HCT116 (cell line): ENCODE measurements at regions not wholly inside any gene's neighbourhood (a gene's known extent, or its start where the extent isn't known, plus 50 kb on each side); places are given as distances from the start of the nearest gene placed in this dataset.

Source experiments
- ATAC-seq: fragments of 200-7000 bp; cut with Tn5 transposase; 2 replicates; pipeline ENCODE4 v1.9.1; 2020; ENCODE audit warnings: mild to moderate bottlenecking, moderate library complexity
- BruUV-seq: library from RNA; stranded (reverse); fragments of 400-500 nt; replicated peaks from 2 replicates; lab custom pipeline; 2021; lab: Mats Ljungman, UMichigan
- CTCF ChIA-PET: fragments of 300-600 bp; sonication (Branson Sonifier 250); formaldehyde crosslinking; loops from one replicate; lab custom pipeline; 2021; ENCODE audit warnings: antibody characterized with exemption; lab: Charles Lee
- POLR2A ChIA-PET: fragments of 300-600, 350-600 bp; sonication (Branson Sonifier 250); formaldehyde crosslinking; loops from one replicate; lab custom pipeline; 2021; ENCODE audit warnings: antibody characterized with exemption; lab: Charles Lee
- RAD21 ChIA-PET, 2 experiments: fragments of 300-600 bp; sonication (Branson Sonifier 250); formaldehyde crosslinking; loops; one replicate each; lab custom pipeline; 2023; ENCODE audit warnings: low total read pairs in 2 of 2; ENCODE audit not compliant: uncharacterized antibody in 2 of 2, unreplicated experiment in 2 of 2, low non-redundant PET in 1 of 2; lab: Charles Lee
- DNase-seq: peaks from one replicate; pipeline ENCODE4 v3.0.0-alpha.2; 2010; ENCODE audit warnings: low read depth, low spot score
- H2AFZ ChIP-seq: fragments of 200-600 bp; shearing (Covaris generic), sonication (generic); 2 replicates; pipeline ENCODE4 v1.6.1; 2017; ENCODE audit warnings: low read depth, mixed run types, mixed read lengths, antibody characterized with exemption, low read length; ENCODE audit not compliant: poor library complexity, severe bottlenecking
- H3K27ac ChIP-seq: 2 replicates; pipeline ENCODE4 v1.5.1; 2012; ENCODE audit warnings: low read depth, low read length
- H3K27me3 ChIP-seq: fragments of 200-600 bp; sonication (generic); 2 replicates; pipeline ENCODE4 v1.6.1; 2016; ENCODE audit warnings: mixed run types, low read length, mixed read lengths; ENCODE audit not compliant: insufficient read depth
- H3K36me3 ChIP-seq, 2 experiments: fragments of 200-500 bp in 1 of 2; fragments of 200-600 bp in 1 of 2; sonication (Bioruptor generic) in 1 of 2; sonication (generic) in 1 of 2; 2 replicates each; pipeline versions ENCODE4 v1.5.1 to v1.6.1; 2014 to 2016; ENCODE audit warnings: low read length in 2 of 2, inconsistent platforms in 1 of 2, mixed read lengths in 1 of 2, mixed run types in 1 of 2; ENCODE audit not compliant: insufficient read depth in 2 of 2, control insufficient read depth in 1 of 2
- H3K4me1 ChIP-seq, 2 experiments: fragments of 200-600 bp in 1 of 2; sonication (generic) in 1 of 2; 2 replicates each; pipeline versions ENCODE4 v1.5.1 to v1.6.1; 2012 to 2017; ENCODE audit warnings: low read length in 2 of 2, inconsistent platforms in 1 of 2, mild to moderate bottlenecking in 1 of 2, mixed read lengths in 1 of 2, mixed run types in 1 of 2, moderate library complexity in 1 of 2; ENCODE audit not compliant: insufficient read depth in 2 of 2, control insufficient read depth in 1 of 2
- H3K4me2 ChIP-seq: fragments of 200-600 bp; sonication (generic); 2 replicates; pipeline ENCODE4 v1.6.1; 2017; ENCODE audit warnings: mixed run types, low read length, mixed read lengths
- H3K4me3 ChIP-seq, 2 experiments: fragments of 200-600 bp in 1 of 2; sonication (generic) in 1 of 2; replicated peaks in 1 of 2; 2 replicates each; pipeline ENCODE4 v1.5.1; 2011 to 2016; ENCODE audit warnings: low read length in 2 of 2, control low read depth in 1 of 2, low read depth in 1 of 2, mild to moderate bottlenecking in 1 of 2, mixed read lengths in 1 of 2, mixed run types in 1 of 2
- H3K79me2 ChIP-seq: fragments of 200-600 bp; sonication (generic); 2 replicates; pipeline ENCODE4 v1.6.1; 2017; ENCODE audit warnings: mild to moderate bottlenecking, mixed run types, low read length, moderate library complexity, mixed read lengths; ENCODE audit not compliant: insufficient read depth
- H3K9ac ChIP-seq: fragments of 200-600 bp; sonication (generic); 2 replicates; pipeline ENCODE4 v1.6.1; 2016; ENCODE audit warnings: low read length, mixed read lengths
- H3K9me2 ChIP-seq: fragments of 200-600 bp; sonication (generic), shearing (Covaris generic); 2 replicates; pipeline ENCODE4 v1.6.1; 2017; ENCODE audit warnings: mixed run types, mild to moderate bottlenecking, moderate library complexity; ENCODE audit not compliant: insufficient read depth
- H3K9me3 ChIP-seq, 2 experiments: fragments of 200-500 bp in 1 of 2; fragments of 200-600 bp in 1 of 2; sonication (Bioruptor generic) in 1 of 2; sonication (generic) in 1 of 2; 2 replicates each; pipeline ENCODE4 v1.6.1; 2014 to 2017; ENCODE audit warnings: low read length in 2 of 2, mixed read lengths in 2 of 2, inconsistent platforms in 1 of 2, low read depth in 1 of 2, mild to moderate bottlenecking in 1 of 2, mixed run types in 1 of 2, moderate library complexity in 1 of 2; ENCODE audit not compliant: control insufficient read depth in 1 of 2, insufficient read depth in 1 of 2
- H4K20me1 ChIP-seq: fragments of 200-600 bp; sonication (generic), shearing (Covaris generic); 2 replicates; pipeline ENCODE4 v1.6.1; 2017; ENCODE audit warnings: mixed run types, mild to moderate bottlenecking, moderate library complexity; ENCODE audit not compliant: insufficient read depth
- CTCF ChIP-seq, 3 experiments: fragments of 200-600 bp in 1 of 3; sonication (generic) in 1 of 3; IDR thresholded peaks in 2 of 3; conservative IDR thresholded peaks in 1 of 3; 2 replicates each; pipeline ENCODE4 v1.5.1; 2012 to 2017; ENCODE audit warnings: low read depth in 2 of 3, low read length in 2 of 3, antibody characterized with exemption in 1 of 3, borderline replicate concordance in 1 of 3, control low read depth in 1 of 3, mild to moderate bottlenecking in 1 of 3, mixed read lengths in 1 of 3, mixed run types in 1 of 3, moderate library complexity in 1 of 3; ENCODE audit not compliant: insufficient read depth in 1 of 3
- EZH2phosphoT487 ChIP-seq: fragments of 200-600 bp; IDR thresholded peaks from 2 replicates; pipeline ENCODE4 v1.6.1; 2018; ENCODE audit warnings: antibody characterized with exemption, borderline replicate concordance
- REST ChIP-seq: IDR thresholded peaks from 2 replicates; pipeline ENCODE4 v1.6.1; 2012; ENCODE audit warnings: low read depth
- SIN3A ChIP-seq: IDR thresholded peaks from 2 replicates; pipeline ENCODE4 v1.6.1; 2012; ENCODE audit warnings: low read depth
- SP1 ChIP-seq: IDR thresholded peaks from 2 replicates; pipeline ENCODE4 v1.6.1; 2012; ENCODE audit warnings: low read depth
- SRF ChIP-seq: IDR thresholded peaks from 2 replicates; pipeline ENCODE4 v1.6.1; 2012; ENCODE audit warnings: low read depth
- intact Hi-C: fragments of 100-400 bp; cut with micrococcal nuclease; formaldehyde crosslinking; loops from 2 replicates; pipeline ENCODE4 v1.10.0; 2022

GRCh38 chr9:99312736-99313135, 90.7 kb downstream of the SEC61B start:
- ChIA-PET CTCF (interaction anchor here (1.4 kb wide), 1 partner anchor 698 kb away, joined by 3 read pairs; no protein-coding TSS in a partner anchor), POLR2A (interaction anchor here (0.6 kb wide), 1 partner anchor 485 kb away, joined by 3 read pairs; no protein-coding TSS in a partner anchor)
- Histone ChIP-seq H3K4me3 (no peak overlapping the region), H3K36me3 (no peaks in the 10 kb centered on the region), H3K27ac (no peak overlapping the region), H3K4me1 (peaks cover 0 to 1% of the 10 kb centered on the region in 2 experiments; a peak in 1 of 4 replicates), H3K9me2 (no peaks in the 10 kb centered on the region), H3K79me2 (no peaks in the 10 kb centered on the region), H2AFZ (no peak overlapping the region), H3K9me3 (no peaks in the 10 kb centered on the region), H3K9ac (no peak overlapping the region), H3K4me2 (no peak overlapping the region)
- no peak for DNase-seq
- no peak for TF ChIP-seq EZH2phosphoT487
- TF ChIP-seq, all 23 proteins: peak for 0
- BruUV-seq: no TSS peak
- no peak for ATAC-seq
- peaks cover 5% of the 10 kb centered on the region; the same call in 1 of the 2 replicates for H3K27me3 ChIP-seq
- RAD21 ChIA-PET: no interaction called here
- H4K20me1 ChIP-seq: no peaks in the 10 kb centered on the region
- intact Hi-C loops: no loop called here

DNA sequence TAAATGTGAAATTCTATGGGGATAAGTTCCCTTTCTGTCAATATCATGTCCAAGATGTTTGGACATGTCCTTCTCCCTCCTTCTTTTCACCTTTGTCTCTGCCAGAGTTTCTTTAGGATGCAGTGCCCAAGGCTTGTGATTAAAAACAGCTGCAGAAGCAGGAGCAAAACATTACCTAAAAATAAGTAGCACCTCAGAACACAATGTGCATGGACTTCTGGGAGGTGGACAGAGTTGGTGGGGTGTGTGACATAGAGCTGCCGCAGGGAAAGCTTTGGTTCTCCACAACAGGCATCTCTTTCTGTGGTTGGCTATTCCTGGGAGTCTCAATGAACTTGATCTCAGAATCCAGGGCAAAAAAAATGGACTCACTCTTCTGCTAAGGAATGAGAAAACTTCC, 97.0 kb downstream of the SEC61B start:
- no peaks in the 10 kb centered on the region for H3K36me3 ChIP-seq
- DNase-seq: no peak
- no peak overlapping the region for H3K27ac ChIP-seq
- RAD21 ChIA-PET: no interaction called here
- peaks cover 19% of the 10 kb centered on the region; the same call in 1 of the 2 replicates for H3K27me3 ChIP-seq
- no peak overlapping the region for H2AFZ ChIP-seq
- H3K4me1 ChIP-seq: no peaks in the 10 kb centered on the region
- intact Hi-C loops: no loop called here
- no peaks in the 10 kb centered on the region for H3K79me2 ChIP-seq
- no peak overlapping the region for H3K4me3 ChIP-seq
- TF ChIP-seq SP1: no peak
- TF ChIP-seq, all 23 proteins: peak for 0
- no peaks in the 10 kb centered on the region for H4K20me1 ChIP-seq
- CTCF ChIA-PET: no interaction called here
- POLR2A ChIA-PET: no interaction called here
- no peaks in the 10 kb centered on the region for H3K9me3 ChIP-seq
- H3K9ac ChIP-seq: no peak overlapping the region
- no TSS peak for BruUV-seq
- no peak overlapping the region for H3K4me2 ChIP-seq
- no peak for ATAC-seq
- H3K9me2 ChIP-seq: no peaks in the 10 kb centered on the region

DNA sequence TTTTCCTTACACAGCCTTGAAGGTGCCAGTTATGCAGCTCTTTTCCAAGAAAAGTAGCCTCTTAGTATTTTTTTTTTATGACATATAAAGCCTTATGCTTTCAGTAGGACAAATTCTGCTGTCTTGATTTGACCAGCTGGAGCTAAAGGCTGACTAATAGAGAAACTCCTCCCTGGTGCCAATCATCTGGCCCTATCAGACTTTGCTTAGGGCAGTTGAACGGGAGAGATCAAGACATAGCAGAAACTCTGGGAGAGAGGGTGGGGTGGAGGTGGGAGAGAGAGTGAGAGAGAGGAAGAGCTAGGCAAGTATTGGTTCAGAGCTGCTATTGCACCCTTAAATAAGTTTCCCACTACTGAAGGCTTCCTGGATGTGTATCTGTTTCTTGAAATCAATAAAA, 100.2 kb downstream of the SEC61B start:
- Histone ChIP-seq H3K79me2 (no peaks in the 10 kb centered on the region), H3K4me3 (no peak overlapping the region), H3K9me3 (no peaks in the 10 kb centered on the region), H4K20me1 (no peaks in the 10 kb centered on the region), H3K36me3 (no peaks in the 10 kb centered on the region), H3K4me1 (no peaks in the 10 kb centered on the region), H3K9ac (no peak overlapping the region), H3K4me2 (no peak overlapping the region), H2AFZ (no peak overlapping the region), H3K27ac (no peak overlapping the region), H3K27me3 (peaks cover 18% of the 10 kb centered on the region; the same call in 1 of the 2 replicates), H3K9me2 (no peaks in the 10 kb centered on the region)
- ATAC-seq (no peak), DNase-seq (no peak)
- RAD21 ChIA-PET: no interaction called here
- POLR2A ChIA-PET: no interaction called here
- CTCF ChIA-PET: interaction anchor here (0.6 kb wide), 1 partner anchor 1183 kb away, joined by 4 read pairs; no protein-coding TSS in a partner anchor
- no TSS peak for BruUV-seq
- intact Hi-C loops: no loop called here
- TF ChIP-seq REST (no peak), SIN3A (no peak), SRF (no peak), CTCF (IDR thresholded peaks at IDR 0.05 in 2 of 3, conservative IDR thresholded peaks at IDR 0.05 in 1 of 3; ENCODE audit: borderline replicate concordance in 1 of 3, insufficient read depth in 1 of 3, low read depth in 2 of 3, low read length in 2 of 3) (no peak), EZH2phosphoT487 (no peak)
